ENCODE measurements at regions not wholly inside any gene's neighbourhood (a gene's known extent, or its start where the extent isn't known, plus 50 kb on each side); places are given as distances from the start of the nearest gene placed in this dataset.

DNA sequence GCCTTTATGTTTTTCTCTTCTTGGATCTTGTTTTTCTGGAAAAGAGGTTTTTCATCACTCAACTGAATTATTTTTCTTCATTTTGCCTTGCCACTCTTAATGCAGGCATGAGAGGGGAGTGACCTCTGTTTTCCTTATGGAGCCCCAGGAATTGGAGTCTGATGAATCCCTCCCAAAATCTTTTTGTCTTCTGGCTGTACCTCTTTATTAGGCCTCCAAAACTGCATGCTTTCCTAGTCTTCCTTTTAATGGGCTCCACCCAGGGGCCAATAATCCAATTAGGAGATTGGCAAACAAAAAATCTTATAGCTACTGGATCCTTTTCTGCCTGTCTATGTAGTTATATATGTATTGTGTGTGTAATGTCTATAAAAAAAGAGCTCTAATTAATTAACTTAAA, 192.4 kb upstream of the PEX5L start:
- TF ChIP-seq RAD21 (conservative IDR thresholded peaks at IDR 0.05) (no peak), POLR2AphosphoS5 (IDR thresholded peaks at IDR 0.05) (no peak), CTCF (IDR thresholded peaks at IDR 0.05; ENCODE audit: poor library complexity, severe bottlenecking) (no peak)
- TF ChIP-seq, protein P1, sequence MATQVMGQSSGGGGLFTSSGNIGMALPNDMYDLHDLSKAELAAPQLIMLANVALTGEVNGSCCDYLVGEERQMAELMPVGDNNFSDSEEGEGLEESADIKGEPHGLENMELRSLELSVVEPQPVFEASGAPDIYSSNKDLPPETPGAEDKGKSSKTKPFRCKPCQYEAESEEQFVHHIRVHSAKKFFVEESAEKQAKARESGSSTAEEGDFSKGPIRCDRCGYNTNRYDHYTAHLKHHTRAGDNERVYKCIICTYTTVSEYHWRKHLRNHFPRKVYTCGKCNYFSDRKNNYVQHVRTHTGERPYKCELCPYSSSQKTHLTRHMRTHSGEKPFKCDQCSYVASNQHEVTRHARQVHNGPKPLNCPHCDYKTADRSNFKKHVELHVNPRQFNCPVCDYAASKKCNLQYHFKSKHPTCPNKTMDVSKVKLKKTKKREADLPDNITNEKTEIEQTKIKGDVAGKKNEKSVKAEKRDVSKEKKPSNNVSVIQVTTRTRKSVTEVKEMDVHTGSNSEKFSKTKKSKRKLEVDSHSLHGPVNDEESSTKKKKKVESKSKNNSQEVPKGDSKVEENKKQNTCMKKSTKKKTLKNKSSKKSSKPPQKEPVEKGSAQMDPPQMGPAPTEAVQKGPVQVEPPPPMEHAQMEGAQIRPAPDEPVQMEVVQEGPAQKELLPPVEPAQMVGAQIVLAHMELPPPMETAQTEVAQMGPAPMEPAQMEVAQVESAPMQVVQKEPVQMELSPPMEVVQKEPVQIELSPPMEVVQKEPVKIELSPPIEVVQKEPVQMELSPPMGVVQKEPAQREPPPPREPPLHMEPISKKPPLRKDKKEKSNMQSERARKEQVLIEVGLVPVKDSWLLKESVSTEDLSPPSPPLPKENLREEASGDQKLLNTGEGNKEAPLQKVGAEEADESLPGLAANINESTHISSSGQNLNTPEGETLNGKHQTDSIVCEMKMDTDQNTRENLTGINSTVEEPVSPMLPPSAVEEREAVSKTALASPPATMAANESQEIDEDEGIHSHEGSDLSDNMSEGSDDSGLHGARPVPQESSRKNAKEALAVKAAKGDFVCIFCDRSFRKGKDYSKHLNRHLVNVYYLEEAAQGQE (IDR thresholded peaks at IDR 0.05; ENCODE audit: borderline replicate concordance) = no peak
